Keratinocyte (primary cell): ENCODE measurements at regions not wholly inside any gene's neighbourhood (a gene's known extent, or its start where the extent isn't known, plus 50 kb on each side); places are given as distances from the start of the nearest gene placed in this dataset.

Source experiments
- CTCF ChIP-seq, 3 experiments: IDR thresholded peaks in 1 of 3; conservative IDR thresholded peaks in 1 of 3; optimal IDR thresholded peaks in 1 of 3; 2 replicates in 2 of 3; 3 replicates in 1 of 3; pipeline versions ENCODE3 to v1.5.1; 2011; ENCODE audit warnings: low read length in 3 of 3, mild to moderate bottlenecking in 3 of 3, moderate library complexity in 2 of 3, control low read depth in 1 of 3, inconsistent platforms in 1 of 3; ENCODE audit not compliant: insufficient read depth in 2 of 3; ENCODE audit errors: extremely low read depth in 1 of 3
- EZH2 ChIP-seq: IDR thresholded peaks from one replicate; pipeline ENCODE4 v1.6.1; 2012; ENCODE audit warnings: inconsistent platforms, mild to moderate bottlenecking, low read length, moderate library complexity

- TF ChIP-seq CTCF (optimal IDR thresholded peaks at IDR 0.05 in 1 of 3, IDR thresholded peaks at IDR 0.05 in 1 of 3, conservative IDR thresholded peaks at IDR 0.05 in 1 of 3; ENCODE audit: extremely low read depth in 1 of 3, insufficient read depth in 2 of 3, low read length in 3 of 3) (no peak), EZH2 (no peak)
These were observed 137.8 kb upstream of the MYRIP start for GRCh38 chr3:39671600-39671999.
